Mononuclear cell (primary cell): ENCODE measurements at regions not wholly inside any gene's neighbourhood (a gene's known extent, or its start where the extent isn't known, plus 50 kb on each side); places are given as distances from the start of the nearest gene placed in this dataset.

Source experiments
- H3K27me3 ChIP-seq: 2 replicates; pipeline ENCODE4 v1.6.0; 2011; ENCODE audit warnings: low read length, control low read depth; ENCODE audit not compliant: insufficient read depth
- H3K4me1 ChIP-seq: 2 replicates; pipeline ENCODE4 v1.5.1; 2011; ENCODE audit warnings: mild to moderate bottlenecking, low read length, control low read depth; ENCODE audit not compliant: insufficient read depth
- H3K4me3 ChIP-seq: 2 replicates; pipeline ENCODE4 v1.5.1; 2011; ENCODE audit warnings: mild to moderate bottlenecking, low read length, moderate library complexity
- H3K9me3 ChIP-seq: 2 replicates; pipeline ENCODE4 v1.5.1; 2011; ENCODE audit warnings: low read depth, mild to moderate bottlenecking, control low read depth, low read length

GRCh38 chr5:157920828-157921170 is 61.9 kb upstream of the CLINT1 start:
- Histone ChIP-seq H3K4me1 (peaks cover 32% of the 10 kb centered on the region), H3K27me3 (no peaks in the 10 kb centered on the region), H3K9me3 (no peaks in the 10 kb centered on the region), H3K4me3 (no peak overlapping the region)

GRCh38 chr5:157918811-157919742 is 60.1 kb upstream of the CLINT1 start:
- Histone ChIP-seq H3K4me1 (peaks cover 32% of the 10 kb centered on the region), H3K27me3 (no peaks in the 10 kb centered on the region), H3K4me3 (no peak overlapping the region), H3K9me3 (no peaks in the 10 kb centered on the region)

GRCh38 chr5:157917899-157918809 is 59.2 kb upstream of the CLINT1 start:
- Histone ChIP-seq H3K4me1 (peaks cover 32% of the 10 kb centered on the region), H3K9me3 (no peaks in the 10 kb centered on the region), H3K27me3 (no peaks in the 10 kb centered on the region), H3K4me3 (no peak overlapping the region)

GRCh38 chr5:157917491-157917890 is 58.5 kb upstream of the CLINT1 start:
- Histone ChIP-seq H3K9me3 (no peaks in the 10 kb centered on the region), H3K4me3 (no peak overlapping the region), H3K27me3 (no peaks in the 10 kb centered on the region), H3K4me1 (peaks cover 37% of the 10 kb centered on the region)

GRCh38 chr5:157915638-157916037 is 56.7 kb upstream of the CLINT1 start:
- H3K4me1 ChIP-seq = peaks cover 34% of the 10 kb centered on the region

GRCh38 chr5:157914151-157914788 is 55.3 kb upstream of the CLINT1 start:
- Histone ChIP-seq H3K4me1 (peaks cover 20% of the 10 kb centered on the region), H3K9me3 (no peaks in the 10 kb centered on the region), H3K27me3 (no peaks in the 10 kb centered on the region), H3K4me3 (no peak overlapping the region)

More at GRCh38 chr5:157915638-157916037, 56.7 kb upstream of the CLINT1 start:
- Histone ChIP-seq H3K9me3 (no peaks in the 10 kb centered on the region), H3K27me3 (no peaks in the 10 kb centered on the region), H3K4me3 (no peak overlapping the region)

- H3K4me3 ChIP-seq = no peak overlapping the region
- H3K27me3 ChIP-seq = no peaks in the 10 kb centered on the region
- H3K9me3 ChIP-seq = no peaks in the 10 kb centered on the region
- H3K4me1 ChIP-seq = peaks cover 14% of the 10 kb centered on the region
Observed at GRCh38 chr5:157913575-157913974, 54.6 kb upstream of the CLINT1 start.

- Histone ChIP-seq H3K4me3 (no peak overlapping the region), H3K9me3 (no peaks in the 10 kb centered on the region)
Observed at GRCh38 chr5:157912621-157913325, 53.8 kb upstream of the CLINT1 start.

GRCh38 chr5:157911568-157911967 is 52.6 kb upstream of the CLINT1 start:
- no peak overlapping the region for H3K4me3 ChIP-seq

More at GRCh38 chr5:157912621-157913325, 53.8 kb upstream of the CLINT1 start:
- H3K27me3 ChIP-seq = no peaks in the 10 kb centered on the region
- peaks cover 5% of the 10 kb centered on the region for H3K4me1 ChIP-seq

More at GRCh38 chr5:157911568-157911967, 52.6 kb upstream of the CLINT1 start:
- peaks cover 4% of the 10 kb centered on the region for H3K4me1 ChIP-seq
- H3K9me3 ChIP-seq = no peaks in the 10 kb centered on the region
- H3K27me3 ChIP-seq = no peaks in the 10 kb centered on the region
